ENCODE measurements at regions not wholly inside any gene's neighbourhood (a gene's known extent, or its start where the extent isn't known, plus 50 kb on each side); places are given as distances from the start of the nearest gene placed in this dataset.

DNA sequence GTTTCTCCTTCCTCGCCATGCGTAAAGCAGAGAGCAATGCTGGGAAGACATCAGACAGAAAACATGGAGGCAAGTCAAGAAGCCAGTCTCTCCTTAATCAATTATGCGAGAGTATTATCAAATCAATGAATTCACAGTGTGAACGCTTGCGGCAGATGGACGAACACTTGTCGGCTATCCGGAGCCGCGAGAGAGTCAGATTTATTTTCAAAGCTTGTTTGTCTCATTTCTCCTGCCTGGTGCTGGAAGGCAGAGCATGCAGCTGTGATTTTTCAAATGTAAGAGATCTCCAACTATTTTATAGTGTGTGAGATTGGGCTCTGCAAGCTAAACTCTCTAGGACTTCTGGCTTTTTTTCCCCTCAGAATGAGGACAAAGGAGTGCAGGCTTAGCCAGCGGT lies 252.3 kb downstream of the SNX10 start:
- no peak overlapping the region for H3K27ac ChIP-seq
- DNase-seq, result no peak
- no peaks in the 10 kb centered on the region for H3K36me3 ChIP-seq (ENCODE audit: low read depth, missing control alignments)
- H3K4me3 ChIP-seq, result no peak overlapping the region
- WGBS, 2 donors, result 47 to 64% methylated on average over 11 of the region's 11 CpGs
- intact Hi-C loops (cut with DNase I; ENCODE audit: low total_unique reads), result no loop called here
- H3K27me3 ChIP-seq, result no peaks in the 10 kb centered on the region
- H3K9me3 ChIP-seq, result no peaks in the 10 kb centered on the region
- TF ChIP-seq POLR2A (IDR thresholded peaks at IDR 0.05), result no peak
- TF ChIP-seq, protein P1, sequence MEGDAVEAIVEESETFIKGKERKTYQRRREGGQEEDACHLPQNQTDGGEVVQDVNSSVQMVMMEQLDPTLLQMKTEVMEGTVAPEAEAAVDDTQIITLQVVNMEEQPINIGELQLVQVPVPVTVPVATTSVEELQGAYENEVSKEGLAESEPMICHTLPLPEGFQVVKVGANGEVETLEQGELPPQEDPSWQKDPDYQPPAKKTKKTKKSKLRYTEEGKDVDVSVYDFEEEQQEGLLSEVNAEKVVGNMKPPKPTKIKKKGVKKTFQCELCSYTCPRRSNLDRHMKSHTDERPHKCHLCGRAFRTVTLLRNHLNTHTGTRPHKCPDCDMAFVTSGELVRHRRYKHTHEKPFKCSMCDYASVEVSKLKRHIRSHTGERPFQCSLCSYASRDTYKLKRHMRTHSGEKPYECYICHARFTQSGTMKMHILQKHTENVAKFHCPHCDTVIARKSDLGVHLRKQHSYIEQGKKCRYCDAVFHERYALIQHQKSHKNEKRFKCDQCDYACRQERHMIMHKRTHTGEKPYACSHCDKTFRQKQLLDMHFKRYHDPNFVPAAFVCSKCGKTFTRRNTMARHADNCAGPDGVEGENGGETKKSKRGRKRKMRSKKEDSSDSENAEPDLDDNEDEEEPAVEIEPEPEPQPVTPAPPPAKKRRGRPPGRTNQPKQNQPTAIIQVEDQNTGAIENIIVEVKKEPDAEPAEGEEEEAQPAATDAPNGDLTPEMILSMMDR (IDR thresholded peaks at IDR 0.05), result no peak
- H3K4me1 ChIP-seq, result no peaks in the 10 kb centered on the region

DNA sequence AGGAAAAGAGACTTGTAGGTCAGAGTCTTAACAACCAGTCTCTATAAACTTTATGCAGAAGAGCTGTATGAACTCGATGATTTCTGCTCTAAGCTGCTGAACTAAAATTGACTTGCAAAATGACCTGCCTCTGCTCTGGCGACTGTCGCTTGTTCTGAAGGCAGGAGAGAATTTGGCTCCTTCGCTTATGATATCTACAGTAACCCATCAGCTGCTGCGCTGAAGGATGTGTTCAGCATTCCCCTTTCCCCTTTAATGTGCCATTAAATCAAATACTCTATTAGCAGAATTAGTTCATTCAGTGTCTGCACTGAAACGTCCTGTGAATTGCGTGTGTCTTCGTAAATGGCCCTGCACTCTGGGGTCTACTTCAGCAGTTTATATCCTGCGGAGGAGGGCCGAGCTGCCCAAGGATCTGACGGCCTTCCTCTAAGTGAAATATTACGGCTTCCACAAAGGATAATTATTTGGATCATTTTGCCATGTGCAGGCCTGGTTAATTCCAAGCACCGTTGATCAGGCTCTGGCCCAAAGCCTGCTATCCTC lies 254.9 kb downstream of the SNX10 start:
- H3K27me3 ChIP-seq, result no peaks in the 10 kb centered on the region
- no peaks in the 10 kb centered on the region for H3K4me1 ChIP-seq
- no peak overlapping the region for H3K4me3 ChIP-seq
- WGBS, 2 donors, result 61 to 64% methylated on average over 13 of the region's 13 CpGs
- TF ChIP-seq, protein P1 (IDR thresholded peaks at IDR 0.05), result no peak
- no peak for TF ChIP-seq POLR2A (IDR thresholded peaks at IDR 0.05)
- DNase-seq, result no peak
- no peaks in the 10 kb centered on the region for H3K9me3 ChIP-seq
- H3K36me3 ChIP-seq (ENCODE audit: low read depth, missing control alignments), result no peaks in the 10 kb centered on the region
- intact Hi-C loops (cut with DNase I; ENCODE audit: low total_unique reads), result no loop called here
- no peak overlapping the region for H3K27ac ChIP-seq

DNA sequence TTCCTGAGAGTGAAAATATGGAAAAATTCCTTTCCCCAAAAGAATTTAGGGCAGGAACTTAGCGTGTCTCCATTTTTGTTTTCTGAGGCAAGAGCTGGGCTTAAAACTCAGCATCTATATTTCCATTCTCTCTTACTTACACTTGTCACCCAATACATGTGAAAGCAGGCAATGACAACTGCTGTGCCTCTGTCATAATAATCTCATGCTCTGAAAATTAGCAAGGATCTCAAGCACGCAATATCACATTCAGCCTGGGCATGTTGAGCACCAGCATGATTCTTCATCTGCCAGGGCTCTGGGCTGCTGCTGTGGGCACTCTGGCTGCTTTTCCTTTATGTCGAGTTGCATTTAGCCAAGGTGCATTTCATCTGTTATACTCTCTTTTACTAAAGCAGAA lies 255.5 kb downstream of the SNX10 start:
- Histone ChIP-seq H3K27me3 (no peaks in the 10 kb centered on the region), H3K36me3 (ENCODE audit: low read depth, missing control alignments) (no peaks in the 10 kb centered on the region), H3K9me3 (no peaks in the 10 kb centered on the region), H3K27ac (no peak overlapping the region), H3K4me1 (no peaks in the 10 kb centered on the region), H3K4me3 (no peak overlapping the region)
- no peak for TF ChIP-seq POLR2A (IDR thresholded peaks at IDR 0.05)
- intact Hi-C loops (cut with DNase I; ENCODE audit: low total_unique reads), result no loop called here
- no peak for DNase-seq
- 74 to 77% methylated on average over 3 of the region's 3 CpGs for WGBS, 2 donors

DNA sequence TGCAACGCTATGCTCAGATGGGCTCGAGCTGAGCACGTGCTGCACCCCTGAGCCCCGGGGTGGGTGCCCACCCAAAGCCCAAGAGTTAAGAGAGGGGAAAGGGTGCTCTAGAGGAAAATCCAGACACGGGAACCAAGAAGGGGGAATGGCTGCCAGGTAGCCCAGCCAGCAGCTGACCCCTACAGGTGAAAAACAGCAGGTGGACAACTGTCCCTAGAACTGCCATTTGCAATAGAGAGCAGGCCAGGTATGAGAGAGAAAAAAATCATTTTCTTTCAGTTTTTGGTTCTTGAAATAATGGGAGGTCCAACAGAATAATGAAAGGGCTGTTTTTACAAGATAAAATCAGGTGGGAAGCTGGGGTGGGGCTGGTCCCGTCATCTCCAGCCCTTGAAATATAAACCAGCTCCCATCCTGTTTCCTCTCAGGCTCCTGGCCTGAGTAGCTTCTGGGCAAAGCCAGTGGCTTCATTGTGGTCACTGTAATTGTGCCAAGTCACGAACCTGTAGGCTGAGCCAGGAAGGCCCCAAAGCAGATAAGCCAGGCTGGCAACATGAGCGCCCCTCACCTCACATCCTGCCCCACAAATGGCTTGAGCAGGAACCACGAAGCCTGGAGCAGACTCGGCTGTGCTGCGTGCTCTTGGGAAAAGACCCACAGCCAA lies 257.8 kb downstream of the SNX10 start:
- Histone ChIP-seq H3K27ac (no peak overlapping the region), H3K4me1 (no peaks in the 10 kb centered on the region), H3K9me3 (no peaks in the 10 kb centered on the region), H3K27me3 (no peaks in the 10 kb centered on the region), H3K4me3 (no peak overlapping the region), H3K36me3 (ENCODE audit: low read depth, missing control alignments) (no peaks in the 10 kb centered on the region)
- TF ChIP-seq POLR2A (IDR thresholded peaks at IDR 0.05), result no peak
- TF ChIP-seq, protein P1 (IDR thresholded peaks at IDR 0.05), result no peak
- intact Hi-C loops (cut with DNase I; ENCODE audit: low total_unique reads), result no loop called here
- 78 to 87% methylated on average over 11 of the region's 11 CpGs for WGBS, 2 donors
- no peak for DNase-seq

DNA sequence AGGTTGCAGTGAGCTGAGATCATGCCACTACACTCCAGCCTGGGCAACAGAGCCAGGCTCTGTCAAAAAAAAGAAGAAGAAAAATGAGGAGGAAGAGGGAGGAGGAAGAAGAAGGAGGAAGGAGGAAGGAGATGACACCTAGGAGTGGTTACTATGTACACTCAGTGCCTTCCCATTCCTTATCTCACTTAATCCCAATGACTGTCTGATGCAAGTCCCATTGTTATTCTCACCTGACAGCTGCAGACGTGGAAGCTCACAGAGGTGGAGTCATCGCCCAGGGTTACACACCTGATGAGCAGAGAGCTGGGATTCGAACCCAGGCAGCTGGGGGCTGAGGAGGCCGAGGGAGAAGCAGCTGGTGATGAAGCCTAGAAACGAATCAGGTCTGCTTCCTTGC lies 258.8 kb downstream of the SNX10 start:
- no peak overlapping the region for H3K4me3 ChIP-seq
- no peaks in the 10 kb centered on the region for H3K27me3 ChIP-seq
- no peaks in the 10 kb centered on the region for H3K36me3 ChIP-seq (ENCODE audit: low read depth, missing control alignments)
- H3K4me1 ChIP-seq, result no peaks in the 10 kb centered on the region
- H3K9me3 ChIP-seq, result no peaks in the 10 kb centered on the region
- no peak for TF ChIP-seq POLR2A (IDR thresholded peaks at IDR 0.05)
- TF ChIP-seq, protein P1 (IDR thresholded peaks at IDR 0.05), result no peak
- intact Hi-C loops (cut with DNase I; ENCODE audit: low total_unique reads), result no loop called here
- no peak overlapping the region for H3K27ac ChIP-seq
- no peak for DNase-seq
- WGBS, 2 donors, result 78 to 79% methylated on average over 3 to 5 of the region's 5 CpGs

Measured in testis (tissue), 2 donors.